Smooth muscle cell (in vitro differentiated cells): ENCODE measurements at regions not wholly inside any gene's neighbourhood (a gene's known extent, or its start where the extent isn't known, plus 50 kb on each side); places are given as distances from the start of the nearest gene placed in this dataset.

Source experiments
- DNase-seq: peaks from one replicate; lab custom pipeline; 2025; ENCODE audit not compliant: unreplicated experiment; lab: John Stamatoyannopoulos, UW
- H2AFZ ChIP-seq: fragments of 200-600 bp; sonication (generic); 2 replicates; pipeline ENCODE4 v1.6.0; 2016; ENCODE audit warnings: antibody characterized with exemption, low read depth, mild to moderate bottlenecking
- H3F3A ChIP-seq: fragments of 200-600 bp; sonication (generic); 2 replicates; pipeline ENCODE4 v1.6.0; 2017; ENCODE audit warnings: antibody characterized with exemption, low read depth
- H3K27ac ChIP-seq: fragments of 200-600 bp; sonication (generic); 2 replicates; pipeline ENCODE4 v1.5.1; 2016; ENCODE audit warnings: low read depth, mild to moderate bottlenecking
- H3K27me3 ChIP-seq: fragments of 200-600 bp; sonication (generic); 2 replicates; pipeline ENCODE4 v1.6.1; 2016; ENCODE audit warnings: low read depth, mild to moderate bottlenecking
- H3K36me3 ChIP-seq: fragments of 200-600 bp; sonication (generic); 2 replicates; pipeline ENCODE4 v1.5.1; 2016; ENCODE audit warnings: low read depth
- H3K4me1 ChIP-seq: fragments of 200-600 bp; sonication (generic); 2 replicates; pipeline ENCODE4 v1.5.1; 2016; ENCODE audit warnings: low read depth
- H3K4me2 ChIP-seq: fragments of 200-600 bp; sonication (generic); 2 replicates; pipeline ENCODE4 v1.6.0; 2016; ENCODE audit warnings: mild to moderate bottlenecking
- H3K4me3 ChIP-seq: fragments of 200-600 bp; sonication (generic); 2 replicates; pipeline ENCODE4 v1.5.1; 2016; ENCODE audit warnings: mild to moderate bottlenecking
- H3K79me2 ChIP-seq: fragments of 200-600 bp; sonication (generic); 2 replicates; pipeline ENCODE4 v1.6.0; 2016; ENCODE audit warnings: low read depth, mild to moderate bottlenecking
- H3K9ac ChIP-seq: fragments of 200-600 bp; sonication (generic); 2 replicates; pipeline ENCODE4 v1.6.0; 2016; ENCODE audit warnings: low read depth
- H3K9me3 ChIP-seq: fragments of 200-600 bp; sonication (generic); replicated peaks from 2 replicates; pipeline ENCODE4 v1.5.1; 2016; ENCODE audit warnings: low read depth
- H4K20me1 ChIP-seq: fragments of 200-600 bp; sonication (generic); 2 replicates; pipeline ENCODE4 v1.6.0; 2016; ENCODE audit warnings: low read depth
- CTCF ChIP-seq: fragments of 200-600 bp; sonication (generic); IDR thresholded peaks from 2 replicates; pipeline ENCODE4 v1.5.1; 2017; ENCODE audit warnings: borderline replicate concordance, mild to moderate bottlenecking, antibody characterized with exemption; ENCODE audit not compliant: insufficient read depth, poor library complexity, severe bottlenecking
- WGBS: methylation state at CpG from one replicate; pipeline ENCODE4 v1.1.7; 2016; ENCODE audit warnings: low lambda C conversion rate; 5-methylcytosine and 5-hydroxymethylcytosine counted together

- no peaks in the 10 kb centered on the region for H3K4me1 ChIP-seq
- no peak overlapping the region for H2AFZ ChIP-seq
- no peak overlapping the region for H3K4me3 ChIP-seq
- H3K9me3 ChIP-seq, result no peaks in the 10 kb centered on the region
- no peak for TF ChIP-seq CTCF
- WGBS, result 74% methylated on average over 2 of the region's 2 CpGs
- no peaks in the 10 kb centered on the region for H3F3A ChIP-seq
- H4K20me1 ChIP-seq, result no peaks in the 10 kb centered on the region
- DNase-seq, result no peak
- no peaks in the 10 kb centered on the region for H3K36me3 ChIP-seq
- no peak overlapping the region for H3K9ac ChIP-seq
- no peak overlapping the region for H3K27ac ChIP-seq
- H3K79me2 ChIP-seq, result no peaks in the 10 kb centered on the region
- no peak overlapping the region for H3K4me2 ChIP-seq
- no peaks in the 10 kb centered on the region for H3K27me3 ChIP-seq
Measured at GRCh38 chr3:147130461-147130860, 275.9 kb downstream of the ZIC4 start.

GRCh38 chr3:147129665-147130064 is 276.7 kb downstream of the ZIC4 start:
- Histone ChIP-seq H3K4me2 (no peak overlapping the region), H2AFZ (no peak overlapping the region), H4K20me1 (no peaks in the 10 kb centered on the region), H3K9me3 (no peaks in the 10 kb centered on the region), H3K27ac (no peak overlapping the region), H3K36me3 (no peaks in the 10 kb centered on the region), H3F3A (no peaks in the 10 kb centered on the region), H3K27me3 (no peaks in the 10 kb centered on the region), H3K4me1 (no peaks in the 10 kb centered on the region), H3K4me3 (no peak overlapping the region), H3K79me2 (no peaks in the 10 kb centered on the region), H3K9ac (no peak overlapping the region)
- DNase-seq, result no peak
- no peak for TF ChIP-seq CTCF
- WGBS, result 91% methylated on average over 8 of the region's 8 CpGs

- Histone ChIP-seq H3K4me1 (no peaks in the 10 kb centered on the region), H2AFZ (no peak overlapping the region), H3K4me2 (no peak overlapping the region), H3K36me3 (no peaks in the 10 kb centered on the region), H4K20me1 (no peaks in the 10 kb centered on the region), H3K27me3 (no peaks in the 10 kb centered on the region), H3K79me2 (no peaks in the 10 kb centered on the region), H3K9me3 (no peaks in the 10 kb centered on the region), H3F3A (no peaks in the 10 kb centered on the region), H3K9ac (no peak overlapping the region), H3K4me3 (no peak overlapping the region), H3K27ac (no peak overlapping the region)
- no peak for DNase-seq
- WGBS, result 83% methylated on average over 1 of the region's 1 CpG
- TF ChIP-seq CTCF, result no peak
Measured at GRCh38 chr3:147122350-147122749, 284.0 kb downstream of the ZIC4 start.

GRCh38 chr3:147119989-147120388 is 286.4 kb downstream of the ZIC4 start:
- H3K4me2 ChIP-seq, result no peak overlapping the region
- no peak overlapping the region for H3K4me3 ChIP-seq
- no peaks in the 10 kb centered on the region for H3K4me1 ChIP-seq
- no peaks in the 10 kb centered on the region for H4K20me1 ChIP-seq
- no peaks in the 10 kb centered on the region for H3K36me3 ChIP-seq
- H3F3A ChIP-seq, result no peaks in the 10 kb centered on the region
- WGBS, result 34% methylated on average over 4 of the region's 4 CpGs
- peak overlapping the region; percentile 27 for H2AFZ ChIP-seq
- no peak for DNase-seq
- no peak overlapping the region for H3K9ac ChIP-seq
- no peak overlapping the region for H3K27ac ChIP-seq
- H3K9me3 ChIP-seq, result no peaks in the 10 kb centered on the region
- no peaks in the 10 kb centered on the region for H3K79me2 ChIP-seq
- peak; percentile 45 for TF ChIP-seq CTCF
- no peaks in the 10 kb centered on the region for H3K27me3 ChIP-seq
